HepG2 (cell line): ENCODE measurements at regions not wholly inside any gene's neighbourhood (a gene's known extent, or its start where the extent isn't known, plus 50 kb on each side); places are given as distances from the start of the nearest gene placed in this dataset.

Experiments
- ATAC-seq: fragments of 200-7000 bp; cut with Tn5 transposase; 3 replicates; pipeline ENCODE4 v1.9.1; 2020; ENCODE audit warnings: mild to moderate bottlenecking, moderate library complexity
- BruUV-seq: library from RNA; stranded (reverse); fragments of 400-500 nt; replicated peaks from 2 replicates; lab custom pipeline; 2021; lab: Mats Ljungman, UMichigan
- CTCF ChIA-PET: fragments of 300-600 bp; formaldehyde crosslinking; extraction: SDS; loops from one replicate; lab custom pipeline; 2021; ENCODE audit warnings: low total read pairs, inconsistent platforms, low intra/inter-chr PET ratio; lab: Yijun Ruan, JAX
- POLR2A ChIA-PET: fragments of 350-600 bp; sonication (Branson Sonifier 250); formaldehyde crosslinking; loops from one replicate; lab custom pipeline; 2020; ENCODE audit warnings: antibody characterized with exemption, inconsistent platforms; lab: Yijun Ruan, JAX
- DNase-seq: peaks from one replicate; pipeline ENCODE4 v3.0.0-alpha.2; 2015; ENCODE audit warnings: low spot score
- FAIRE-seq: peaks from 3 replicates; lab custom pipeline; 2011; peaks lifted over from hg19 to GRCh38; lab: Jason Lieb, UNC
- H2AFZ ChIP-seq: one replicate; pipeline ENCODE4 v1.6.1; 2011; ENCODE audit warnings: low read length, inconsistent platforms
- H3K27ac ChIP-seq: fragments of 300-600 bp; 3 replicates; pipeline ENCODE4 v1.8.0; 2011; ENCODE audit warnings: mixed run types, mild to moderate bottlenecking, mixed read lengths, low read length, inconsistent platforms; ENCODE audit not compliant: insufficient read depth; ENCODE audit errors: extremely low read length
- H3K27me3 ChIP-seq, 2 experiments: fragments of 200-600 bp in 1 of 2; 2 replicates in 1 of 2; 3 replicates in 1 of 2; pipeline versions ENCODE4 v1.6.0 to v1.8.0; 2011; ENCODE audit warnings: low read length in 2 of 2, mild to moderate bottlenecking in 2 of 2, moderate library complexity in 2 of 2, inconsistent platforms in 1 of 2; ENCODE audit not compliant: insufficient read depth in 2 of 2, control insufficient read depth in 1 of 2
- H3K36me3 ChIP-seq, 2 experiments: fragments of 200-600 bp in 1 of 2; replicated peaks in 1 of 2; 2 replicates in 1 of 2; 3 replicates in 1 of 2; pipeline versions ENCODE4 v1.5.1 to v1.8.0; 2011; ENCODE audit warnings: low read length in 2 of 2, inconsistent platforms in 1 of 2; ENCODE audit not compliant: insufficient read depth in 2 of 2, control insufficient read depth in 1 of 2
- H3K4me1 ChIP-seq: 2 replicates; pipeline ENCODE4 v1.5.1; 2012; ENCODE audit warnings: low read length, inconsistent platforms; ENCODE audit not compliant: insufficient read depth
- H3K4me2 ChIP-seq: 2 replicates; pipeline ENCODE4 v1.6.0; 2011; ENCODE audit warnings: low read depth, low read length, inconsistent platforms
- H3K4me3 ChIP-seq, 3 experiments: fragments of 200-600 bp in 1 of 3; sonication (generic), shearing (Covaris generic) in 1 of 3; replicated peaks in 1 of 3; 2 replicates each; pipeline ENCODE4 v1.5.1; 2011 to 2016; ENCODE audit warnings: low read length in 3 of 3, inconsistent platforms in 2 of 3, low read depth in 2 of 3, mild to moderate bottlenecking in 2 of 3, control low read depth in 1 of 3, mixed read lengths in 1 of 3; ENCODE audit not compliant: insufficient read depth in 1 of 3
- H3K79me2 ChIP-seq: one replicate; pipeline ENCODE4 v1.6.1; 2011; ENCODE audit warnings: low read length, inconsistent platforms; ENCODE audit not compliant: insufficient read depth
- H3K9ac ChIP-seq: 2 replicates; pipeline ENCODE4 v1.6.0; 2011; ENCODE audit warnings: mild to moderate bottlenecking, low read depth, low read length, inconsistent platforms; ENCODE audit not compliant: insufficient read depth
- H3K9me3 ChIP-seq: 2 replicates; pipeline ENCODE4 v1.5.1; 2012; ENCODE audit warnings: mild to moderate bottlenecking, low read length
- H4K20me1 ChIP-seq: 2 replicates; pipeline ENCODE4 v1.6.0; 2011; ENCODE audit warnings: inconsistent platforms, mild to moderate bottlenecking, low read length, moderate library complexity; ENCODE audit not compliant: insufficient read depth
- ZNF30 ChIP-seq: sonication (generic); formaldehyde crosslinking; IDR thresholded peaks from 2 replicates; pipeline ENCODE4 v1.5.0; 2020; ENCODE audit warnings: mild to moderate bottlenecking, missing genetic modification reagents
- ZNF383 ChIP-seq: sonication (generic); formaldehyde crosslinking; IDR thresholded peaks from 2 replicates; pipeline ENCODE4 v1.4.0; 2020; ENCODE audit warnings: missing genetic modification reagents, mild to moderate bottlenecking, borderline replicate concordance
- ZNF432 ChIP-seq: sonication (generic); formaldehyde crosslinking; IDR thresholded peaks from 2 replicates; pipeline ENCODE4 v1.5.0; 2020; ENCODE audit warnings: missing genetic modification reagents, mild to moderate bottlenecking, borderline replicate concordance
- ZNF574 ChIP-seq: sonication (generic); formaldehyde crosslinking; IDR thresholded peaks from 2 replicates; pipeline ENCODE4 v1.4.0; 2020; ENCODE audit warnings: missing genetic modification reagents
- ZZZ3 ChIP-seq: sonication (generic); formaldehyde crosslinking; IDR thresholded peaks from 2 replicates; pipeline ENCODE4 v1.4.0; 2020; ENCODE audit warnings: missing genetic modification reagents, mild to moderate bottlenecking, borderline replicate concordance
- WGBS: methylation state at CpG from one replicate; pipeline ENCODE4 v1.1.6; 2017; ENCODE audit warnings: low lambda C conversion rate; 5-methylcytosine and 5-hydroxymethylcytosine counted together
- in situ Hi-C: cut with HindIII; loops from 2 replicates; pipeline ENCODE4 v1.10.0; 2017; ENCODE audit warnings: low pct_unique_long_range_greater_than_20kb; ENCODE audit not compliant: extremely low pct_ligation_motif_present
- intact Hi-C: fragments of 100-400 bp; cut with micrococcal nuclease; formaldehyde crosslinking; loops from one replicate; pipeline ENCODE4 v1.10.0; 2022; ENCODE audit not compliant: unreplicated experiment
- TF ChIP-seq, protein P1 (sequence below): sonication (generic); formaldehyde crosslinking; conservative IDR thresholded peaks from 2 replicates; pipeline ENCODE4 v1.4.0; 2020; ENCODE audit warnings: missing genetic modification reagents

DNA sequence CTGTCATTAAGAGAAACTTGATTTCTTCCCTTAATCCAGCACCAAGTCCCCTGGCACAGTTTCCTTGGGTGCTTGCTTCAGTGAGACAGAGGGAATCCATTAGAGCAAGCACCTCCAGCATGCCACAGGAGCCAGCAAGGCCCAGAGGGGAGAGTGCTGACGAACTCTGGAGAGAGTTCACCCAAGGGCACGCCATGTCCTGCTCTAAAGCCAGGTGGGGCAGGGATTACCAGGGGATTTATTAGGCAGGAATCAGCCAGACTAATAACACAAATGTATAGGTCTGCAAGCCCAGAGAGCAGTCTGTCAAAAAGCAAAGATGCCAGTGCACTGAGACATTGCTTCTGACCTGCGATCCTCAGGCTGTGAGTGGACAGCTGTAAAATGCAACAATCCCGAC, 155.4 kb upstream of the SYNDIG1 start:
- Histone ChIP-seq H3K27ac (no peak overlapping the region), H3K4me1 (no peaks in the 10 kb centered on the region), H2AFZ (no peak overlapping the region), H3K27me3 (peaks cover 3 to 5% of the 10 kb centered on the region in 2 experiments; a peak in 1 of 5 replicates), H3K4me3 (no peak overlapping the region), H4K20me1 (no peaks in the 10 kb centered on the region), H3K36me3 (no peaks in the 10 kb centered on the region), H3K79me2 (no peaks in the 10 kb centered on the region), H3K9ac (no peak overlapping the region), H3K9me3 (no peaks in the 10 kb centered on the region), H3K4me2 (no peak overlapping the region)
- in situ Hi-C loops: no loop called here
- WGBS: 16% methylated on average over 4 of the region's 4 CpGs
- intact Hi-C loops: no loop called here
- no peak for ATAC-seq
- no peak for TF ChIP-seq ZNF30
- TF ChIP-seq, protein P1, sequence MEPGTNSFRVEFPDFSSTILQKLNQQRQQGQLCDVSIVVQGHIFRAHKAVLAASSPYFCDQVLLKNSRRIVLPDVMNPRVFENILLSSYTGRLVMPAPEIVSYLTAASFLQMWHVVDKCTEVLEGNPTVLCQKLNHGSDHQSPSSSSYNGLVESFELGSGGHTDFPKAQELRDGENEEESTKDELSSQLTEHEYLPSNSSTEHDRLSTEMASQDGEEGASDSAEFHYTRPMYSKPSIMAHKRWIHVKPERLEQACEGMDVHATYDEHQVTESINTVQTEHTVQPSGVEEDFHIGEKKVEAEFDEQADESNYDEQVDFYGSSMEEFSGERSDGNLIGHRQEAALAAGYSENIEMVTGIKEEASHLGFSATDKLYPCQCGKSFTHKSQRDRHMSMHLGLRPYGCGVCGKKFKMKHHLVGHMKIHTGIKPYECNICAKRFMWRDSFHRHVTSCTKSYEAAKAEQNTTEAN (CRISPR knock-in tag): no peak
- no peak for TF ChIP-seq ZNF574 (CRISPR knock-in tag)
- no peak for TF ChIP-seq ZNF432 (CRISPR knock-in tag)
- no peak for TF ChIP-seq ZNF383 (CRISPR knock-in tag)
- TF ChIP-seq ZZZ3 (CRISPR knock-in tag): no peak
- POLR2A ChIA-PET: no interaction called here
- no peak for FAIRE-seq
- CTCF ChIA-PET: no interaction called here
- no TSS peak for BruUV-seq
- no peak for DNase-seq
